ENCODE measurements at regions not wholly inside any gene's neighbourhood (a gene's known extent, or its start where the extent isn't known, plus 50 kb on each side); places are given as distances from the start of the nearest gene placed in this dataset.
"Not testable (repeated sequence)": the region's sequence is repeated elsewhere in the genome, so short reads cannot be mapped to it uniquely, and the experiment has no call there.

- DNase-seq (ENCODE audit: extremely low read depth, low read depth): not testable (repeated sequence)
These were observed 452.9 kb upstream of the SPTLC3 start for GRCh38 chr20:12555849-12556248.

- no peak for DNase-seq (ENCODE audit: extremely low read depth, low read depth)
These were observed 451.5 kb upstream of the SPTLC3 start for GRCh38 chr20:12557224-12557623.

GRCh38 chr20:12564979-12565378 lies 443.8 kb upstream of the SPTLC3 start:
- no peak for DNase-seq (ENCODE audit: extremely low read depth, low read depth)

DNA sequence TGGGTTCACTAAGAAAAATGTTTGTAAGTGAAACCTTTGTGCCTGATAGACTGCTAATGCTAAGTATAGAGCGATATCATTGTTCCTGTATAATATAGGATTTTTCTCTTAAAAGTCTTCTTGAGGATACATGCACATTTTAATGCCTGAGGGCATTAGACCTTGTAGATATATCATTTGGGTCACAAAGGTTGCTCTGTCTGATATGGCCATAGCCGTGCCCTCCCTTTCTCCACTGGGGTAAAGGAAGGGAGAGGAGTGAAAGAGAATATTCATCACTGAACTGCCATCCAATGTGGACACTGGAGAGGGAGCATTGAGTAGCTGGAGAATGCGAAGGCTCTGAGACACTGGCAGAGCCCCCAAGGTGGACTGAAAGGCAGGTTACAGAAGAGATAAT lies 442.2 kb upstream of the SPTLC3 start:
- no peak for DNase-seq (ENCODE audit: extremely low read depth, low read depth)

DNA sequence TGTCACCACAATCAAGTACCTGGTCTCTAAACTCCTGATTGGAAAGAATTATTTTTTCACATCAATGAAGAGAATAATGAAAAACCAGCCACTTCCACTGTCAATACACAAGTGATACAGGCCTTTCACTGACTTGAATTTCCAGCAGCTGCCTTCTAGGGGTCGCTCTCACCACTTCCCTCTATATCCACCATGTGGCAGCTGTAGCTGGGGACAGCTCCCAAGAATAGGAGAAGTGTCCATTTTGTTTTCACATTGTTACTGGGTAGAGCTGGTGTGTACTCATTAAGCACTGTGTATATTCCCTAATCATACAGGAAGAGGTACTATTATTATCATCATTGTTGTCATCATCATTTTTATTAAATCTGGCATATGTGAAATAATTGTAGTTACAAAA lies 438.4 kb upstream of the SPTLC3 start:
- peak; percentile 2 for DNase-seq (ENCODE audit: extremely low read depth, low read depth)

- DNase-seq (ENCODE audit: extremely low read depth, low read depth): no peak
These were observed 435.3 kb upstream of the SPTLC3 start for GRCh38 chr20:12573442-12573841.

DNA sequence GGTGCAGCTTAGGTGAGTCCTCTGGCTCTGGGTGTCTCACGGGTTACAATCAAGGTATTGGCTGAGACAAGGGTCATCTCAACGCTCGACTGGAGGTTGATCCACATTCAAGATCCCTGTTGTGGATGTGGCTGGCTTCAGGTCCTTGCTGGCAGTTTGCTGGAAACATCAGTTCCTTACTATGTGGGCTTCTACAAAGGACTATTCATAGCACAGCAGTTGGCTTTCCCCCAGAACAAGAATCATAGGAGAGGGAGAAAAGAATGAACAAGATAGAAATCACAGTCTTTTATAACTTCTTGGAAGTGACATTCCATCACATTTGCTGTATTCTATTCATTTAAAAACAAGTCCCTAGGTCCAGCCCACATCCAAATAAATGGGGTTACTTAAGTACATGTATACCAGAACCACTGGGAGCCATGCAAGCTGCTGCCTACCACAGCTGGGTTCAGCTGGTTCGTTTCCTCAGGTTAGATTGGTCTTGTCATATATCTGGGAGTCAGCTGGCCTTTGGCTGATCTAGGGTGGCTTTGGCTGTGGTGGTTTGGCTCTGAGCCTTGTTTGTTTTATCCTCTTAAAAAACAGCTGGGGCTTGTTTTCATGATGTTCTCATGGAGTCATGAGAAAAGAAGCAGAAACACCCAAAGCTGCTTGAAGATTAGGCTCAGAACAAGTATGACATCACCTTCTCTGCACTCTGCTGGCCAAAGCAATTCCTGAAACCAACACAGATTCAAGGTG lies 433.2 kb upstream of the SPTLC3 start:
- no peak for DNase-seq (ENCODE audit: extremely low read depth, low read depth)

DNA sequence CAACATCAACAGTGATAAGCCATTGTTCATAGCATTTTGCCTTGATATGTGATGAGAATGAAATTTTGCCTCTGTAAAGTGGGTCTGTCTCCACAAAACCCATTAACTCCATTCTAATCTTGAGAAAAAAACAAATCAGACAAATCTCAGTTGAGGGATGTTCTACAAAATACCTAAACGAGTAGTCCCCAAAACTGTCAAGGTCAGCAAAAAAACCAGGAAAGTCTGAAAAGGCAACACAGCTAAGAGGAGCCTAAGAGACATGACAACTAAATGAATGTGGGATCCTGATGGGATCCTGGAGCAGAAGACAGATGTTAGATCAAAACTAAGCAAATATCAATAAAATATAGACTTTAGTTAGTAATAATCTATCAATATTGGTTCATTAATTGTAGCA lies 431.6 kb upstream of the SPTLC3 start:
- DNase-seq (ENCODE audit: extremely low read depth, low read depth): no peak

DNA sequence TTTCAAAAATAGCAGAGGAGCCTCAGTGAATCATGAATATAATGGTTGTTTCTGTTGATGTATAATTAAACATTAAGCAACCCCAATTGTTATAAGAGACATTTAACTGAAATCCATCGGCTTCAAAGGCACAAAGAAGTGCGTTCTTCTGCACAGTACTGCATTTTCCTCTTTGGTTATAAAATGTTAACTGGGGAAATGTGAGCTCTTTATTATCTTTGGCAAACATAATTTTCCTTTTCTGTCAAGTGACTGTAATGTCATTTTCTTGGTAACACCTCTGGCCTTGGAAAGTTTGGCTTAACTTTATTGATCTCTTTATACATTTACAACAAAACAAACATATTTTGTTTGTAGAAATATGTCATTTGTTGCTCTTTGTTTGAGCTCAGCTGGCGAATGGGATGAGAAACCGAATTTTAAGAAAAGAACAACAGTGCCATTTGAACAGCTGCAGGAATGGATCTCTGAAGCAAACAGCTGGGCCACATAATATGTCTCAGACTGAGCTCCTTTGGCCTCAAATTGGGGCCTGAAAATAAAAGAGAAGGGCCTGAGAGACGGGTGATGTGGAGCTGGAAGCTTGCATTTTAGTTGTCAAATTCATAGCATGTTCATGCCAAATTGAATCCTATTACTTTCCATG lies 427.0 kb upstream of the SPTLC3 start:
- no peak for DNase-seq (ENCODE audit: extremely low read depth, low read depth)

- DNase-seq (ENCODE audit: extremely low read depth, low read depth): not testable (repeated sequence)
These were observed 426.1 kb upstream of the SPTLC3 start for GRCh38 chr20:12582710-12583109.

DNA sequence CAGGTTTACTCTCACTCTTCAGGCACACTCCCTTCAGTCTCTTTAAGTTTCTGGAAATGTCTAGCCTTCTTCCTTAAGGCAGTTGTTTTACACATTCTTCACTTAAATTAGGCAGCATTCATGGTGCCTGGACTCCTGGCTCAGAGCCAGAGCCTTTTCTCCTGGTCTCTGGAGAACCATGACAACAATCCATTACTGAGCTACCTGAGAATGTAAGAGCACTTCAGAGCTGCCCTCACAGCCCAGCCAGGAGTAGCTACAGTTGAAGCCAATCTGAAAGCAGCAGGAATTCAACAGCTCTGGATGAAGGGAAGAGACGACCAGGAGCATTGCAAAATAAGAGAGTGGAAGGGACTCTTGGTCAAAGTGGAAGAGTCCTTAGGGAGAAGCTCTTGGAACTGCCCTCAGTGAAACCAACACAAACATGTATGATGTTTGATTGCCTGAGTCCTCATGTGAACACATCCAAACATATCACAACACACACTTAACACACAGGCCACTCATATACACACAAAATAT lies 416.8 kb upstream of the SPTLC3 start:
- no peak for DNase-seq (ENCODE audit: extremely low read depth, low read depth)

- no peak for DNase-seq (ENCODE audit: extremely low read depth, low read depth)
These were observed 416.0 kb upstream of the SPTLC3 start for GRCh38 chr20:12592756-12593155.

DNA sequence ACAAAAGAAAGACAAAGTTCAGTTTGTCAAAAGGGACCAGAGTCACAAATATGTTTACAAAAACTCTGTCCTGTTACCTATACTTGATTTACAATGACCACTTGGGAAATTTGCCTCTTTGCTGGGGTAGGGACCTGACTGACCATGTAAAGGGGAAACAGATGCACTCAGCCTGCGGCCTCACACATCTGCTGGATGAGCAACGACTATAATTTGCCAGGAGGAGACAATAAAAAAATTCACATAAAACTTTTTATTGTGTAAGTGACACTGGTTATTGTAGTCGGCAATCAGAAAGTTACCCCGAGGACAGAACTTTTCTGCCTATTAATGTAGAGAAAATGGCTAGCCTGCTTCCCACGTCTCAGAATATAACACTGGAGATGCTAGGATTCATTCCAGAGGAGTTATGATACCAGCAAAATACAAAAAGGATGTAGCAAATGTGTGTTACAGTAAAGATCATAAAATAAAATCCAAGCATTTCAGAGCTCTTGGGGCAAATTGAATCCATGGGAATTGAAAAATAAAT lies 415.4 kb upstream of the SPTLC3 start:
- DNase-seq (ENCODE audit: extremely low read depth, low read depth): no peak

DNA sequence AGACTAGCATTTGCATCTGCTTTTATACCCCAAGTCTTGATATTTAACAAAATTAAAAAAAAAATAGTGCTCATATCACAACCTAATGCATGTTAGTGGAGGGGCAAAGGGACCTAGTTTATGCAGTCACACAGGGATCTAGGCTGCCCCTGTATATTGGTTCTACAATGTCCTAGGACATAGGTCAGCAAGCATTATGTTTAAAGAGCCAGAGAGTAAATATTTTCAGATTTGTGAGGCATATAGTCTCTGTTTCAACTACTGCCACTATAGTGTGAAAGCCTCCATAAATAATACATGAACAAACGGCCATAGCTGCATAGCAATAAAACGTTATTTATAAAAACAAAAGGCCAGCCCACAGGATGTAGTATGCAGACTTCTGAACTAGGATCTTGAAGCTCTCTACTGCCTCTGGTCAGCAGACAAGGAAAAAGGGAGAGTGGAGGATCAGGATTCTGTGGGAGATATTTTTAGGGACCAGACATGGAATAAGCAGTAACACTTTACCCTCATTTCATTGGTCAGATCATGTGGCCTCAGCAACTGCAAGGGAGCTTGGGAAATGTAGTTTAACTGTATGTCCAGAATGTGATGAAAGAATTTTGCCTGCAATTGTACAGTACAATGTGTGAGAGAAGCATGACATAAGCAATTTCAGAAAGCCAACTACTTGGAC lies 414.2 kb upstream of the SPTLC3 start:
- peak; percentile 46 for DNase-seq (ENCODE audit: extremely low read depth, low read depth)

GRCh38 chr20:12595841-12596240 lies 412.9 kb upstream of the SPTLC3 start:
- no peak for DNase-seq (ENCODE audit: extremely low read depth, low read depth)

DNA sequence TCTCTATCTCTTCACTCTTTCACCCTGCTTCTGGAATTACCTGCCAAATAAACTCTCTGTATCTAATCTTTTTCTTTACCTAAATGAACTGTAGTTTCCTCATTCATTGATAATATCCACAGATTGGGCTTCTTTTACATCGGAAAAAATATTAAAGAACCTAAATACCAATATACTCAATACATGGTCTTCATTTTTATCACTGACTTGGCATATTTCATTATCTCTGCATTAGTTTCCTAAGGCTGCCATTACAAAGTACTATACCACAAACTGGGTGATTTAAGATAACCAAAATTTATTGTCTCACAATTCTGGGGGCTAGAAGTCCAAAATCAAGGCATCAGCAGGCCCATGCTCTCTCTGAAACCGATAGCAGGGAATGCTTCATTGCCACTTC lies 411.9 kb upstream of the SPTLC3 start:
- no peak for DNase-seq (ENCODE audit: extremely low read depth, low read depth)

DNA sequence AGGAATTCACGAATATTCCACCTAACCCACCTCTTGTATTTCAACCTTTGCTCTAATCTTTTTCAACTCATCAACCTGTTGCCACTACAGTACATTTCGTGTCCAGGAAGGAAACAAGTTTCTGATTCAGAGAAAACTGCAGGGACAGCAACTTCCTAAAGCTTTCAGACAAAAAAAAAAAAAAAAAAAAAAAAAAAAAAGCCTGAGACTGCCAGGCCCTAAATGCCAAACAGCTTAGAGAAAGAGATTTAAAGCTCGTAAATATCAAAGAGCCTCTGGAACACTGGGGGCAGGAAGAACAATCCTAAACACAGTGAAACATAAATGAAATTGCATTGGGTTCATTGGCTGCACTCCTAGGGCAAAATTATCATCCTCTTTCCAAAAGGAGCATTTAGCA lies 411.2 kb upstream of the SPTLC3 start:
- no peak for DNase-seq (ENCODE audit: extremely low read depth, low read depth)

DNA sequence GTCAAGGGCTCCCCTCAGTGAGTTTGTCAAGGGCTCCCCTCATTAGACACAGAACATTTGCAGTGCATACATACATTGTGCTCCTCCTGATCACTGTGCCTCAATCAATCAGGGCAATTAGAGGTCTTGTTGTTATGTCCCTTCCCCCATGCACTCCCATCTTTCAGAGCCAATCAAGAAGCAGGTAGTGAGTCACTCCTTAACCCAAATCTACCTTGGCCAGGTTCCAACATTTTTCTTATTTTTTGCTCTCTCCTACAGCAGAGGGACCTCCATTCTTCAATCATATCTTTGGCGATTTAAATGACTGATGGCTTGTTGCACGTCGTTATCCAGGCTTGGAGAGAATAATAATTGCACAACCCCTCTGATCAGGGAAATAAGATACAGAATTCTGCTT lies 409.9 kb upstream of the SPTLC3 start:
- DNase-seq (ENCODE audit: extremely low read depth, low read depth): no peak

GRCh38 chr20:12599494-12599893 lies 409.3 kb upstream of the SPTLC3 start:
- no peak for DNase-seq (ENCODE audit: extremely low read depth, low read depth)

DNA sequence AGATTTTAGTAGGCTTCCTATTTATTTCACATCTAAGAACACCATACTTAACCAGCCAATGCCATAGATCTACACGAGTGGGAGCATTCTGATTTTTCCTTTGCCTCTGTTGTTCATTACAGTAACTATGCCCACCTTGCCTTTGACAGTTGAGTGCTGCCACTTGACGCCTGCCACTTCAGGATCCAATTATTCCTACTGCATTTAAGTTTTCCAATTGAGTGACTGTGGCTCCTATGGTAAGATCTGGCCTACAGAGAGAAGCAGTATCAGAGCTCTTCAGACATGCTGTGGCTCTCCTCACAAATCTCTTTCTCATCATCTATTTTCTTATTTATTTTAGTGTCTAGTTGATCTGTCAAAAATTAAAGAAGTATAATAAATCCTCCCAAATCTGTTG lies 403.0 kb upstream of the SPTLC3 start:
- DNase-seq (ENCODE audit: extremely low read depth, low read depth): no peak

GRCh38 chr20:12610871-12611270 lies 397.9 kb upstream of the SPTLC3 start:
- DNase-seq (ENCODE audit: extremely low read depth, low read depth): no peak

DNA sequence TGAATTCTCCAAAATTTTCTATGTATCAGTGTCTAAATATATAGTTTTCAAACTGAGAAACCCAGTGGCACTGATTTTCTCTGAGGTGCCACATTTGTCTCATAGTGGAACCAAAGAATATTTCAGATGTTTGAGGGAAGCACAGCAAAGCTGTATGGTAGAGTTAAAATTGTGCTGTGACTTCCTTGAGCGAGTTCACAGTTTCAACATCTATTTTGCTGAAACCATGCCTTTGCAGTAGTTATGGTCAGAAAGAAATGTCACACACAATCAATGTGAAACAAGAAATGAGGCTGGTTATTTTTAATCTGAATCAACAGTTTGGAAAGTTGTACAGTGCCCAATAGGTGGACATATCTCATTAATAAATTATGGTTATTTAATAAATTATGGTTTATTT lies 394.0 kb upstream of the SPTLC3 start:
- no peak for DNase-seq (ENCODE audit: extremely low read depth, low read depth)

Data from NCI-H460 (cell line).